Islet of Langerhans (tissue), 1 donor: ENCODE measurements at regions not wholly inside any gene's neighbourhood (a gene's known extent, or its start where the extent isn't known, plus 50 kb on each side); places are given as distances from the start of the nearest gene placed in this dataset.
"Not testable (repeated sequence)": the region's sequence is repeated elsewhere in the genome, so short reads cannot be mapped to it uniquely, and the experiment has no call there.

Experiments
- FAIRE-seq: peaks from one replicate; lab custom pipeline; 2011; peaks lifted over from hg19 to GRCh38; lab: Jason Lieb, UNC

GRCh38 chr12:75792687-75793086, 238.9 kb downstream of the PHLDA1 start:
- FAIRE-seq, result no peak

- FAIRE-seq, result no peak
Observed at GRCh38 chr12:75790219-75790618, 241.4 kb downstream of the PHLDA1 start.

DNA sequence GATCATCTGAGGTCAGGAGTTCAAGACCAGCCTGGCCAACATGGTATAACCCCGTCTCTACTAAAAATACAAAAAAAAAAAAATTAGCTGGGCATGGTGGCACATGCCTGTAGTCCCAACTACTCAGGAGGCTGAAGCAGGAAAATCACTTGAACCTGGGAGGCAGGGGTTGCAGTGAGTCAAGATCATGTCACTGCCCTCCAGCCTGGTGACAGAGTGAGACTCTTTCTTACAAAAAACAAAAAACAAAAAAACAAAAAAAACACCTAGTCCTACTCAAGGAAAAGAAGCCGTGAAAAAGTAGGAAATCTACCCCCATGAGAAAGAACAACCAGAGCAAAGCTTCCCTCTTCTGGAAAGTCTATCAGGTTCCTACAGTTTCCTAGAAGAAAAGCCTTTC, 244.4 kb downstream of the PHLDA1 start:
- not testable (repeated sequence) for FAIRE-seq

- no peak for FAIRE-seq
Observed at GRCh38 chr12:75786070-75786469, 245.5 kb downstream of the PHLDA1 start.

DNA sequence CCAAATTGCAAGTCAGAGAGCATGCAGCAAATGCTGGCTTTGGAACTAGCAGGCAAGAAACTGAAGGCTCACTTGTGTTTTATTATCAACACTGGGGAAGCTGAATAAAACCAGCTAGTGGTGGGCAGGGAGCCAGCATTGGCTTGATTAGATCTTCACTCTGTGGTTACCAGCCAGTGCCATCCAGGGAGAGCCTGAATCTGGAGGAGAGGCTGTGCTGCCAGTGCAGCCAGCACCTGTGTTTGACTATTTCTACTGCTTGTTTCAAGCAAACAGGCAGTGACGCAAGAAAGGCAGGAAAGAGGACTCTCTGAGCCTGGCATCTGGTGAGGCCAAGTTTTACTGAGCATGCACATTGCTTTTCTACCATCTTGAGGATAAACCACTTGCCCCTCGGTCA, 247.0 kb downstream of the PHLDA1 start:
- no peak for FAIRE-seq

DNA sequence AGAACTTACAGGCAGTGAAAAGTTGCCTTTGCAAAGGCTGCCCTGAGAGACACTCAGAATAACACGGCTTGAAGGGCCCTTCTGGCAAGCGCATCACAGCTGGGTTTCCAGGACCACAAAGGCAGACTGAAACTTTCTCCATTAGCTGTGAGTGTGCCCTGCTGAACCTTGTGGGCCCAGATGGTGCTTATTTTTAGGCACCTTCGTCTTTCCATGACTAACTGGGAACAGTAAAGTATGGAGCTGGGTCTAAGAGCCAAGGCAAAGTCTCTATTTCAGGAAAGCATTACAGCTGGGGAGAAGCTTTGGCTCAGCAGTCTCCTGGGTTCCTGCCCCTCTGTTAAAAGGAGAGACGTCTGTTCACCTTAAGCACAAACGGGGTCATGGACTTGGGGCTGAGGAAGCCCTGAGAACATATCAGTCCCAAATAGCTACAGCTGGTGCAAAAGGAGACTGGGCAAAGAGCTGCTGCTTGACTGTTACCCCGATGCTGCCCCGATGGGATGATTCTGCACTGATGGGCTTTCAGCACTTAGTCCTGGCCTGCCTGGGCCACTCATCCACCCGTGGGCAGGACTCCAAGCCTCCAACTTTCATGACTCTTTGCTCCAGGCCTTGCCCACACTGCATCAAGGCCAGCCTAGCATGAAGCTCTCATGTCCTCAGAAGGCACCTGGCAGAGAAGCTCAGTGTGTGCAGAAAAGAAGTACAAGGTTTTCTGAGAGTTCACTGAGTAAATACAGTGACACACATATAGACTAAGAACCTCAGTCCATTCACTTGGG, 248.3 kb downstream of the PHLDA1 start:
- FAIRE-seq, result no peak

- no peak for FAIRE-seq
Observed at GRCh38 chr12:75782069-75782581, 249.5 kb downstream of the PHLDA1 start.

DNA sequence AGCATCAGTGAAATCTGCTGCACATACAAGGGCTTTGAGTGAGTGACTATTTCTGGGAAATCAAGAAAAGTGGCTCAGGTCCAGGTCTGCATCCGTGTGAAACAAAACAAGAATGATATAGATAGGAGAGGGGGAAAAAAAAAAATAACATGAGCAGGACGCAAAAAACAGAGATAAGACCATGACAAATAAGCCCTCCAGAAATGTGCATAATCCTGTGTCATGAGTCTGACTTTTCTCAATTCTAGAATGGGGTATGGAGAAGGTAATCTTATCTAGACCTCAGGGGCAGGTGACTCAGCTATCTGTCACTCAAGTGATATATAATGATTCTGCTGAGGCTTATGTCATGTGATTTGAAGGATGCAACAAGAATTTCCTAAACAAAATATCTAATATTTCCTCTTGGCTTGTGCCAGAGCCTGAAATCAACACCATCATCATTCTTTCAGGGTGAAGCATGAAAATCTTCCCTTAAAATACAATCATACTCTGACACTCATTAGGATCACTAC, 250.0 kb downstream of the PHLDA1 start:
- no peak for FAIRE-seq

GRCh38 chr12:75779891-75780496, 251.6 kb downstream of the PHLDA1 start:
- FAIRE-seq, result no peak

- no peak for FAIRE-seq
Observed at GRCh38 chr12:75774261-75775052, 257.1 kb downstream of the PHLDA1 start.

GRCh38 chr12:75773377-75773776, 258.2 kb downstream of the PHLDA1 start:
- no peak for FAIRE-seq

DNA sequence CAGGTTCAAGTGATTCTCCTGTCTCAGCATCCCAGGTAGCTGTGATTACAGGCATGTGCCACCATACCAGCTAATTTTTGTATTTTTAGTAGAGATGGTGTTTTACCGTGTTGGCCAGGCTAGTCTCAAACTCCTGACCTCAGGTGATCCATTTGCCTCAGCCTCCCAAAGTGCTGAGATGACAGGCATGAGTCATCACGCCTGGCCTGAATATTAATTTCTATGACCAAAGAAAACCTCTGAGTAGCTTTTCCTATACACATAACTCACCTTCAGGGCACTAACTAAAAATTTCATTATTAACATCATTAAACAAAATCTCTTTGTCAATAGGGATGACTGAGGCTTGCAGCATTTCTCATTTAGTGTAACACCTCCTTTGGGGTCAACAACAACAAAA, 259.6 kb upstream of the KRR1 start:
- FAIRE-seq, result no peak

- FAIRE-seq, result no peak
Observed at GRCh38 chr12:75767957-75768356, 256.5 kb upstream of the KRR1 start.

DNA sequence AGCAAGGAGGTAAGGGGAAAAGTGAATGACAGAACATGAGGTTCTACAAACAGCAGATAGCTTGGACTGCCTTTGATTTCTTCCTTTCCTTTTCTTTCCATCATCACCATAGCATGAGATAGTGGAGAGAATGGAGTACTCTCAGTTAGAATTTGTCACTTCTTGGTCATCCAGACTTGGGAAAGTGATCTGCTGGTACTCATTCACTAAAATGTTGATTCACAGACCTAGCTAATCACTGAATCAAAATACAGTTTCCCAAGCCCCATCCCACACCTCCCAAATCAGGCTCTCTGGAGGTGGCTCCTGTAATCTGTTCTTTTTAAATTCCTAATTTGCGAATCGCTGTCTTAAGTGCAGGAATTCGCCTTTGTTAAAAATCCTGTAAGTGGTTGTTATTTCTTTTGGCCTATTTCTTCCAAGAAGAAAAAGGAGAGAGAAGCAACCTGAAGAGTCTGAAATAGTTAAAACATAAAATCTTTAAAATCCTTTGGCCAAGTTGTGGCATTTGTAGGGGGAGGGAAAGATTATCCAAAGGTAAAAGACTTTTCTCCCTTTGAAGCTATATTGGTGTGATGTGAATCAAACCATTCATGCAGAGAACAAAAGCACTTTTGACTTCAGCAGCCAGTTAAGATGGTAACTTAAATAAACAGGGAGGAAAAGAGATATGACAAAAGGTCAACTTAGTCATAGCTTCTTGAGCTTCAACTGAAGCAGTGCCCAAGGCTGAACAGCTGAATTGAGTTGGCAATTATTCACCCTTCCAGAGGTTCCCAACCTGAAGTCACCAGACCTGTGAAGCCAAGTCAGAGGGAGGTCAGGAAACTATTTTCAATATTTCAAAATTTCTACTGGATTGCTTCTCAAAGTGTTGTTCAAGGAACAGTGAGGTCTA, 255.1 kb upstream of the KRR1 start:
- FAIRE-seq, result peak; percentile 13

DNA sequence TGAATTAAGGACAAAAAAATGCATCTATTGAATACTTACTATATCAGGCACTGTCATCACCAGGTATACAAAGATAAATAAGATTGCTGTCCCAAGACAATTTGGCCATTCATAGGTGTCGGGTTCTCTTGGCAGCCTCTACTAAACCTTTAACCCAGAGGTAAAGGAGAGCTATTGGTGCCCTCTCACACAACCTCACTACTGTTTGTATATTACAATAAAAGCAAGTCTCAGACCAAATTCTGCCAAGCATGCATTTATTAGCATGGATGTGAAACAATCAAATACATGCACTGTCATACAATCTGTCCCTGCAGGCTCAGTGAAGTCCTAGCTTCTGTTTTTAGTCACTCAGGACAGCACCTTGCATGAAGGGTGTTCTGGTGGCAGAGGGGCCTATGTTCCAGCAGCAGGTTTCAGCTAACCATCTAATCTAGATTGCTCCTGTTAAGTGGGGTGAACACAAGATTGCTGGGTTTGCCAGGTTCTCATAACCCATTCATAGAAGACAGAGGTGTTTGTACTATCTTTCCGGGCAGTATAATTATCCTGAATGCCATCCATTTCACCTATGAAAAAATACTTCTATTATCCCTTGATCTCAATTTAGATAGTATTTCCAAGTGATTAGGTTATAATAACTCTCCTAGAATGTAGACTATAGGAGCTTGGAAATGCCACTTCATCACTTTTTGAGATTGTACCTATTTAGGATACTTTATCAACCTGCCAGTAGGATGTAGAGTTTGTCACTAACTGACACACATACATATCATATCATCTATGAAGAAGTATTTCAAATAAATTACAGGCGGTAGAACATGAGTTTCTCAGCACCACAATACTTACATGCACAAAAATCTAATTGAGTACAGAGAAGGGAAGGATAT, 254.0 kb upstream of the KRR1 start:
- no peak for FAIRE-seq

GRCh38 chr12:75764091-75764841, 252.9 kb upstream of the KRR1 start:
- peak; percentile 5 for FAIRE-seq

GRCh38 chr12:75760573-75761294, 249.3 kb upstream of the KRR1 start:
- FAIRE-seq, result no peak

GRCh38 chr12:75759842-75760572, 248.6 kb upstream of the KRR1 start:
- FAIRE-seq, result peak; percentile 17

- no peak for FAIRE-seq
Observed at GRCh38 chr12:75759196-75759595, 247.8 kb upstream of the KRR1 start.
